ENCODE measurements at regions not wholly inside any gene's neighbourhood (a gene's known extent, or its start where the extent isn't known, plus 50 kb on each side); places are given as distances from the start of the nearest gene placed in this dataset.

DNA sequence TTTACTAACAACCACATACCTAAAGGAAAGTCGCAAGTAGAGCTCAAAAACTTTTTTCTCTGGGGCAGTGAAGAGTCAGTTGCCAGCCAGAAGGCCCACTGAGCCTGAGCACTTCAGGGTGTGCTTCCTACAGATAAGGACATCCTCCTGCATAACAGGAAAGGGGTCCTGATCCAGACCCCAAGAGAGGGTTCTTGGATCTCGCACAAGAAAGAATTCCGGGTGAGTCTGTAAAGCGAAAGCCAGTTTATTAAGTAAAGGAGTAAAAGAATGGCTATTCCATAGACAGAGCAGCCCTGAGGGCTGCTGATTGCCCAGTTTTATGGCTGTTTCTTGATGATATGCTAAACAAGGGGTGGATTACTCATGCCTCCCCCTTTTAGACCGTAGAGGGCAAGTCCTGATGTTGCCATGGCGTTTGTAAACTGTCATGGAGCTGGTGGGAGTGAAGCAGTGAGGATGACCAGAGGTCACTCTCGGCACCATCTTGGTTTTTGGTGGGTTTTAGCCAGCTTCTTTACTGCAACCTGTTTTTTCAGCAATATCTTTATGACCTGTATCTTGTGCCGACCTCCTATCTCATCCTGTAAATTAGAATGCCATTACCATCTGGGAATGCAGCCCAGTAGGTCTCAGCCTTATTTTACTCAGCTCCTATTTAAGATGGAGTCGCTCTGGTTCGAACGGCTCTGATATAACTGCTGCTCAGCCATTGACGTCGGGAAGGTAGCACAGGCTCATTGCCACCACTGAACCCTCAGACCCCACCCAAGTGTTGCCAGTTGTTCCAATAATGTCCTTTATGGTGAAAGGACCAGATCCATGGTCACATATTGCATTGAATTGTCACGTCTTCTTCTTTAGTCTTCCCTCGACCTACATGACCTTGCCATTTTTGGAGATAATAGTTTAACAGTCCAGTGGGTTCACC lies 96.6 kb upstream of the ERRFI1 start:
- WGBS: 93% methylated on average over 15 of the region's 15 CpGs
- no peak for TF ChIP-seq FOXA1 (IDR thresholded peaks at IDR 0.05)
- no peak for TF ChIP-seq FOXA2 (IDR thresholded peaks at IDR 0.05)
- TF ChIP-seq HNF4A (conservative IDR thresholded peaks at IDR 0.05): no peak
- TF ChIP-seq, protein P1, sequence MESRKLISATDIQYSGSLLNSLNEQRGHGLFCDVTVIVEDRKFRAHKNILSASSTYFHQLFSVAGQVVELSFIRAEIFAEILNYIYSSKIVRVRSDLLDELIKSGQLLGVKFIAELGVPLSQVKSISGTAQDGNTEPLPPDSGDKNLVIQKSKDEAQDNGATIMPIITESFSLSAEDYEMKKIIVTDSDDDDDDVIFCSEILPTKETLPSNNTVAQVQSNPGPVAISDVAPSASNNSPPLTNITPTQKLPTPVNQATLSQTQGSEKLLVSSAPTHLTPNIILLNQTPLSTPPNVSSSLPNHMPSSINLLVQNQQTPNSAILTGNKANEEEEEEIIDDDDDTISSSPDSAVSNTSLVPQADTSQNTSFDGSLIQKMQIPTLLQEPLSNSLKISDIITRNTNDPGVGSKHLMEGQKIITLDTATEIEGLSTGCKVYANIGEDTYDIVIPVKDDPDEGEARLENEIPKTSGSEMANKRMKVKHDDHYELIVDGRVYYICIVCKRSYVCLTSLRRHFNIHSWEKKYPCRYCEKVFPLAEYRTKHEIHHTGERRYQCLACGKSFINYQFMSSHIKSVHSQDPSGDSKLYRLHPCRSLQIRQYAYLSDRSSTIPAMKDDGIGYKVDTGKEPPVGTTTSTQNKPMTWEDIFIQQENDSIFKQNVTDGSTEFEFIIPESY (IDR thresholded peaks at IDR 0.05): no peak
- no peak for TF ChIP-seq EGR1 (IDR thresholded peaks at IDR 0.05; ENCODE audit: low read depth in 2 of 2)
- no peak for TF ChIP-seq RAD21 (IDR thresholded peaks at IDR 0.05)
- TF ChIP-seq SP1 (IDR thresholded peaks at IDR 0.05): no peak
- TF ChIP-seq, protein P2, sequence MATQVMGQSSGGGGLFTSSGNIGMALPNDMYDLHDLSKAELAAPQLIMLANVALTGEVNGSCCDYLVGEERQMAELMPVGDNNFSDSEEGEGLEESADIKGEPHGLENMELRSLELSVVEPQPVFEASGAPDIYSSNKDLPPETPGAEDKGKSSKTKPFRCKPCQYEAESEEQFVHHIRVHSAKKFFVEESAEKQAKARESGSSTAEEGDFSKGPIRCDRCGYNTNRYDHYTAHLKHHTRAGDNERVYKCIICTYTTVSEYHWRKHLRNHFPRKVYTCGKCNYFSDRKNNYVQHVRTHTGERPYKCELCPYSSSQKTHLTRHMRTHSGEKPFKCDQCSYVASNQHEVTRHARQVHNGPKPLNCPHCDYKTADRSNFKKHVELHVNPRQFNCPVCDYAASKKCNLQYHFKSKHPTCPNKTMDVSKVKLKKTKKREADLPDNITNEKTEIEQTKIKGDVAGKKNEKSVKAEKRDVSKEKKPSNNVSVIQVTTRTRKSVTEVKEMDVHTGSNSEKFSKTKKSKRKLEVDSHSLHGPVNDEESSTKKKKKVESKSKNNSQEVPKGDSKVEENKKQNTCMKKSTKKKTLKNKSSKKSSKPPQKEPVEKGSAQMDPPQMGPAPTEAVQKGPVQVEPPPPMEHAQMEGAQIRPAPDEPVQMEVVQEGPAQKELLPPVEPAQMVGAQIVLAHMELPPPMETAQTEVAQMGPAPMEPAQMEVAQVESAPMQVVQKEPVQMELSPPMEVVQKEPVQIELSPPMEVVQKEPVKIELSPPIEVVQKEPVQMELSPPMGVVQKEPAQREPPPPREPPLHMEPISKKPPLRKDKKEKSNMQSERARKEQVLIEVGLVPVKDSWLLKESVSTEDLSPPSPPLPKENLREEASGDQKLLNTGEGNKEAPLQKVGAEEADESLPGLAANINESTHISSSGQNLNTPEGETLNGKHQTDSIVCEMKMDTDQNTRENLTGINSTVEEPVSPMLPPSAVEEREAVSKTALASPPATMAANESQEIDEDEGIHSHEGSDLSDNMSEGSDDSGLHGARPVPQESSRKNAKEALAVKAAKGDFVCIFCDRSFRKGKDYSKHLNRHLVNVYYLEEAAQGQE (IDR thresholded peaks at IDR 0.05): no peak
- no peak for TF ChIP-seq NR2F2 (IDR thresholded peaks at IDR 0.05)
- TF ChIP-seq, protein P3, sequence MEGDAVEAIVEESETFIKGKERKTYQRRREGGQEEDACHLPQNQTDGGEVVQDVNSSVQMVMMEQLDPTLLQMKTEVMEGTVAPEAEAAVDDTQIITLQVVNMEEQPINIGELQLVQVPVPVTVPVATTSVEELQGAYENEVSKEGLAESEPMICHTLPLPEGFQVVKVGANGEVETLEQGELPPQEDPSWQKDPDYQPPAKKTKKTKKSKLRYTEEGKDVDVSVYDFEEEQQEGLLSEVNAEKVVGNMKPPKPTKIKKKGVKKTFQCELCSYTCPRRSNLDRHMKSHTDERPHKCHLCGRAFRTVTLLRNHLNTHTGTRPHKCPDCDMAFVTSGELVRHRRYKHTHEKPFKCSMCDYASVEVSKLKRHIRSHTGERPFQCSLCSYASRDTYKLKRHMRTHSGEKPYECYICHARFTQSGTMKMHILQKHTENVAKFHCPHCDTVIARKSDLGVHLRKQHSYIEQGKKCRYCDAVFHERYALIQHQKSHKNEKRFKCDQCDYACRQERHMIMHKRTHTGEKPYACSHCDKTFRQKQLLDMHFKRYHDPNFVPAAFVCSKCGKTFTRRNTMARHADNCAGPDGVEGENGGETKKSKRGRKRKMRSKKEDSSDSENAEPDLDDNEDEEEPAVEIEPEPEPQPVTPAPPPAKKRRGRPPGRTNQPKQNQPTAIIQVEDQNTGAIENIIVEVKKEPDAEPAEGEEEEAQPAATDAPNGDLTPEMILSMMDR (IDR thresholded peaks at IDR 0.05; ENCODE audit: low read depth, low read length, missing input control): no peak
- TF ChIP-seq TAF1 (conservative IDR thresholded peaks at IDR 0.05): no peak
- TF ChIP-seq HNF4G (IDR thresholded peaks at IDR 0.05): no peak
- no peak for TF ChIP-seq YY1 (IDR thresholded peaks at IDR 0.05)
- TF ChIP-seq RXRA (IDR thresholded peaks at IDR 0.05): no peak
- TF ChIP-seq, protein P4, sequence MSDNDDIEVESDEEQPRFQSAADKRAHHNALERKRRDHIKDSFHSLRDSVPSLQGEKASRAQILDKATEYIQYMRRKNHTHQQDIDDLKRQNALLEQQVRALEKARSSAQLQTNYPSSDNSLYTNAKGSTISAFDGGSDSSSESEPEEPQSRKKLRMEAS (IDR thresholded peaks at IDR 0.05): no peak
- no peak for TF ChIP-seq GABPA (IDR thresholded peaks at IDR 0.05 in 1 of 2, conservative IDR thresholded peaks at IDR 0.05 in 1 of 2)
- no peak for TF ChIP-seq JUND (IDR thresholded peaks at IDR 0.05)
- TF ChIP-seq, protein P5, sequence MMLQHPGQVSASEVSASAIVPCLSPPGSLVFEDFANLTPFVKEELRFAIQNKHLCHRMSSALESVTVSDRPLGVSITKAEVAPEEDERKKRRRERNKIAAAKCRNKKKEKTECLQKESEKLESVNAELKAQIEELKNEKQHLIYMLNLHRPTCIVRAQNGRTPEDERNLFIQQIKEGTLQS (IDR thresholded peaks at IDR 0.05): no peak
- Histone ChIP-seq H3K36me3 (ENCODE audit: control insufficient read depth in 4 of 4, insufficient read depth in 3 of 4, low read depth in 1 of 4, low read length in 3 of 4) (no peaks in the 10 kb centered on the region), H3K4me3 (ENCODE audit: low read depth in 1 of 3, low read length in 3 of 3) (no peak overlapping the region), H3K9ac (ENCODE audit: low read depth in 1 of 2, low read length in 2 of 2) (no peak overlapping the region), H3K9me3 (ENCODE audit: control insufficient read depth in 4 of 4, low read length in 3 of 4) (peaks cover 0 to 3% (median 0%) of the 10 kb centered on the region in 4 donors), H3K4me1 (ENCODE audit: control insufficient read depth in 4 of 4, insufficient read depth in 4 of 4, low read length in 3 of 4) (peaks cover 4 to 14% (median 9%) of the 10 kb centered on the region in 4 donors), H3K27ac (ENCODE audit: low read depth in 1 of 2, low read length in 2 of 2) (no peak overlapping the region), H3K27me3 (ENCODE audit: control insufficient read depth in 4 of 4, insufficient read depth in 4 of 4, low read length in 3 of 4) (no peaks in the 10 kb centered on the region)
- DNase-seq (ENCODE audit: low spot score): no peak
